HCT116 (cell line): ENCODE measurements at regions not wholly inside any gene's neighbourhood (a gene's known extent, or its start where the extent isn't known, plus 50 kb on each side); places are given as distances from the start of the nearest gene placed in this dataset.

Experiments used
- ATAC-seq: fragments of 200-7000 bp; cut with Tn5 transposase; 2 replicates; pipeline ENCODE4 v1.9.1; 2020; ENCODE audit warnings: mild to moderate bottlenecking, moderate library complexity
- BruUV-seq: library from RNA; stranded (reverse); fragments of 400-500 nt; replicated peaks from 2 replicates; lab custom pipeline; 2021; lab: Mats Ljungman, UMichigan
- CTCF ChIA-PET: fragments of 300-600 bp; sonication (Branson Sonifier 250); formaldehyde crosslinking; loops from one replicate; lab custom pipeline; 2021; ENCODE audit warnings: antibody characterized with exemption; lab: Charles Lee
- POLR2A ChIA-PET: fragments of 300-600, 350-600 bp; sonication (Branson Sonifier 250); formaldehyde crosslinking; loops from one replicate; lab custom pipeline; 2021; ENCODE audit warnings: antibody characterized with exemption; lab: Charles Lee
- RAD21 ChIA-PET, 2 experiments: fragments of 300-600 bp; sonication (Branson Sonifier 250); formaldehyde crosslinking; loops; one replicate each; lab custom pipeline; 2023; ENCODE audit warnings: low total read pairs in 2 of 2; ENCODE audit not compliant: uncharacterized antibody in 2 of 2, unreplicated experiment in 2 of 2, low non-redundant PET in 1 of 2; lab: Charles Lee
- DNase-seq: peaks from one replicate; pipeline ENCODE4 v3.0.0-alpha.2; 2010; ENCODE audit warnings: low read depth, low spot score
- H2AFZ ChIP-seq: fragments of 200-600 bp; shearing (Covaris generic), sonication (generic); 2 replicates; pipeline ENCODE4 v1.6.1; 2017; ENCODE audit warnings: low read depth, mixed run types, mixed read lengths, antibody characterized with exemption, low read length; ENCODE audit not compliant: poor library complexity, severe bottlenecking
- H3K27ac ChIP-seq: 2 replicates; pipeline ENCODE4 v1.5.1; 2012; ENCODE audit warnings: low read depth, low read length
- H3K27me3 ChIP-seq: fragments of 200-600 bp; sonication (generic); 2 replicates; pipeline ENCODE4 v1.6.1; 2016; ENCODE audit warnings: mixed run types, low read length, mixed read lengths; ENCODE audit not compliant: insufficient read depth
- H3K36me3 ChIP-seq, 2 experiments: fragments of 200-500 bp in 1 of 2; fragments of 200-600 bp in 1 of 2; sonication (Bioruptor generic) in 1 of 2; sonication (generic) in 1 of 2; 2 replicates each; pipeline versions ENCODE4 v1.5.1 to v1.6.1; 2014 to 2016; ENCODE audit warnings: low read length in 2 of 2, inconsistent platforms in 1 of 2, mixed read lengths in 1 of 2, mixed run types in 1 of 2; ENCODE audit not compliant: insufficient read depth in 2 of 2, control insufficient read depth in 1 of 2
- H3K4me1 ChIP-seq, 2 experiments: fragments of 200-600 bp in 1 of 2; sonication (generic) in 1 of 2; 2 replicates each; pipeline versions ENCODE4 v1.5.1 to v1.6.1; 2012 to 2017; ENCODE audit warnings: low read length in 2 of 2, inconsistent platforms in 1 of 2, mild to moderate bottlenecking in 1 of 2, mixed read lengths in 1 of 2, mixed run types in 1 of 2, moderate library complexity in 1 of 2; ENCODE audit not compliant: insufficient read depth in 2 of 2, control insufficient read depth in 1 of 2
- H3K4me2 ChIP-seq: fragments of 200-600 bp; sonication (generic); 2 replicates; pipeline ENCODE4 v1.6.1; 2017; ENCODE audit warnings: mixed run types, low read length, mixed read lengths
- H3K4me3 ChIP-seq, 2 experiments: fragments of 200-600 bp in 1 of 2; sonication (generic) in 1 of 2; replicated peaks in 1 of 2; 2 replicates each; pipeline ENCODE4 v1.5.1; 2011 to 2016; ENCODE audit warnings: low read length in 2 of 2, control low read depth in 1 of 2, low read depth in 1 of 2, mild to moderate bottlenecking in 1 of 2, mixed read lengths in 1 of 2, mixed run types in 1 of 2
- H3K79me2 ChIP-seq: fragments of 200-600 bp; sonication (generic); 2 replicates; pipeline ENCODE4 v1.6.1; 2017; ENCODE audit warnings: mild to moderate bottlenecking, mixed run types, low read length, moderate library complexity, mixed read lengths; ENCODE audit not compliant: insufficient read depth
- H3K9ac ChIP-seq: fragments of 200-600 bp; sonication (generic); 2 replicates; pipeline ENCODE4 v1.6.1; 2016; ENCODE audit warnings: low read length, mixed read lengths
- H3K9me2 ChIP-seq: fragments of 200-600 bp; sonication (generic), shearing (Covaris generic); 2 replicates; pipeline ENCODE4 v1.6.1; 2017; ENCODE audit warnings: mixed run types, mild to moderate bottlenecking, moderate library complexity; ENCODE audit not compliant: insufficient read depth
- H3K9me3 ChIP-seq, 2 experiments: fragments of 200-500 bp in 1 of 2; fragments of 200-600 bp in 1 of 2; sonication (Bioruptor generic) in 1 of 2; sonication (generic) in 1 of 2; 2 replicates each; pipeline ENCODE4 v1.6.1; 2014 to 2017; ENCODE audit warnings: low read length in 2 of 2, mixed read lengths in 2 of 2, inconsistent platforms in 1 of 2, low read depth in 1 of 2, mild to moderate bottlenecking in 1 of 2, mixed run types in 1 of 2, moderate library complexity in 1 of 2; ENCODE audit not compliant: control insufficient read depth in 1 of 2, insufficient read depth in 1 of 2
- H4K20me1 ChIP-seq: fragments of 200-600 bp; sonication (generic), shearing (Covaris generic); 2 replicates; pipeline ENCODE4 v1.6.1; 2017; ENCODE audit warnings: mixed run types, mild to moderate bottlenecking, moderate library complexity; ENCODE audit not compliant: insufficient read depth
- ATF3 ChIP-seq: IDR thresholded peaks from 2 replicates; pipeline ENCODE4 v1.6.1; 2012
- CBX3 ChIP-seq: IDR thresholded peaks from 2 replicates; pipeline ENCODE4 v1.6.1; 2012; ENCODE audit warnings: low read depth
- CEBPB ChIP-seq: IDR thresholded peaks from 2 replicates; pipeline ENCODE4 v1.6.1; 2012; ENCODE audit warnings: low read depth
- CTCF ChIP-seq, 3 experiments: fragments of 200-600 bp in 1 of 3; sonication (generic) in 1 of 3; IDR thresholded peaks in 2 of 3; conservative IDR thresholded peaks in 1 of 3; 2 replicates each; pipeline ENCODE4 v1.5.1; 2012 to 2017; ENCODE audit warnings: low read depth in 2 of 3, low read length in 2 of 3, antibody characterized with exemption in 1 of 3, borderline replicate concordance in 1 of 3, control low read depth in 1 of 3, mild to moderate bottlenecking in 1 of 3, mixed read lengths in 1 of 3, mixed run types in 1 of 3, moderate library complexity in 1 of 3; ENCODE audit not compliant: insufficient read depth in 1 of 3
- EGR1 ChIP-seq: IDR thresholded peaks from 2 replicates; pipeline ENCODE4 v1.6.1; 2012; ENCODE audit warnings: low read depth
- EZH2phosphoT487 ChIP-seq: fragments of 200-600 bp; IDR thresholded peaks from 2 replicates; pipeline ENCODE4 v1.6.1; 2018; ENCODE audit warnings: antibody characterized with exemption, borderline replicate concordance
- JUND ChIP-seq: IDR thresholded peaks from 2 replicates; pipeline ENCODE4 v1.6.1; 2012
- POLR2AphosphoS5 ChIP-seq: IDR thresholded peaks from 2 replicates; pipeline ENCODE4 v1.6.1; 2011; ENCODE audit warnings: mild to moderate bottlenecking, low read depth, low read length, moderate library complexity
- RAD21 ChIP-seq: IDR thresholded peaks from 2 replicates; pipeline ENCODE4 v1.6.1; 2012; ENCODE audit warnings: low read depth, mild to moderate bottlenecking
- SRF ChIP-seq: IDR thresholded peaks from 2 replicates; pipeline ENCODE4 v1.6.1; 2012; ENCODE audit warnings: low read depth
- ZFX ChIP-seq: fragments of 450-650 bp; IDR thresholded peaks from 2 replicates; pipeline ENCODE4 v1.6.1; 2017
- intact Hi-C: fragments of 100-400 bp; cut with micrococcal nuclease; formaldehyde crosslinking; loops from 2 replicates; pipeline ENCODE4 v1.10.0; 2022

- no peaks in the 10 kb centered on the region for H4K20me1 ChIP-seq
- H3K36me3 ChIP-seq, result no peaks in the 10 kb centered on the region
- no peaks in the 10 kb centered on the region for H3K4me1 ChIP-seq
- no TSS peak for BruUV-seq
- ChIA-PET RAD21 (no interaction called here), CTCF (no interaction called here), POLR2A (no interaction called here)
- H3K9me2 ChIP-seq, result no peaks in the 10 kb centered on the region
- intact Hi-C loops, result no loop called here
- no peak overlapping the region for H3K9ac ChIP-seq
- H3K27ac ChIP-seq, result no peak overlapping the region
- H3K79me2 ChIP-seq, result no peaks in the 10 kb centered on the region
- H3K4me3 ChIP-seq, result no peak overlapping the region
- TF ChIP-seq ZFX, result no peak
- H2AFZ ChIP-seq, result no peak overlapping the region
- DNase-seq (no peak), ATAC-seq (no peak)
- H3K27me3 ChIP-seq, result peaks cover 28% of the 10 kb centered on the region; the same call in 1 of the 2 replicates
- no peaks in the 10 kb centered on the region for H3K9me3 ChIP-seq
- no peak overlapping the region for H3K4me2 ChIP-seq
These were observed 84.9 kb upstream of the ST8SIA3 start for GRCh38 chr18:57267368-57267925.

- Histone ChIP-seq H3K9me3 (no peaks in the 10 kb centered on the region), H3K27ac (no peak overlapping the region), H3K4me1 (no peaks in the 10 kb centered on the region), H3K9me2 (no peaks in the 10 kb centered on the region), H2AFZ (no peak overlapping the region), H3K27me3 (peaks cover 40% of the 10 kb centered on the region), H3K4me2 (no peak overlapping the region), H3K36me3 (no peaks in the 10 kb centered on the region), H3K79me2 (no peaks in the 10 kb centered on the region), H3K4me3 (no peak overlapping the region), H4K20me1 (no peaks in the 10 kb centered on the region), H3K9ac (no peak overlapping the region)
- ChIA-PET POLR2A (no interaction called here), RAD21 (no interaction called here), CTCF (no interaction called here)
- intact Hi-C loops, result no loop called here
- no peak for TF ChIP-seq ATF3
- no peak for TF ChIP-seq RAD21
- no peak for TF ChIP-seq SRF
- TF ChIP-seq ZFX, result no peak
- TF ChIP-seq EGR1, result no peak
- no peak for TF ChIP-seq POLR2AphosphoS5
- TF ChIP-seq JUND, result no peak
- TF ChIP-seq CBX3, result no peak
- no peak for TF ChIP-seq CEBPB
- no peak for TF ChIP-seq EZH2phosphoT487
- TF ChIP-seq CTCF (IDR thresholded peaks at IDR 0.05 in 2 of 3, conservative IDR thresholded peaks at IDR 0.05 in 1 of 3; ENCODE audit: borderline replicate concordance in 1 of 3, insufficient read depth in 1 of 3, low read depth in 2 of 3, low read length in 2 of 3), result no peak
- no peak for ATAC-seq
- BruUV-seq, result no TSS peak
- DNase-seq, result no peak
These were observed 82.6 kb upstream of the ST8SIA3 start for GRCh38 chr18:57269756-57270155.
